NCI-H2029 treated with DMSO at 0.1 percent for 48 hours (cell line): ENCODE measurements at regions not wholly inside any gene's neighbourhood (a gene's known extent, or its start where the extent isn't known, plus 50 kb on each side); places are given as distances from the start of the nearest gene placed in this dataset.
"Not testable (repeated sequence)": the region's sequence is repeated elsewhere in the genome, so short reads cannot be mapped to it uniquely, and the experiment has no call there.

Experiments
- DNase-seq: peaks from one replicate; lab custom pipeline; 2025; lab: John Stamatoyannopoulos, UW

DNA sequence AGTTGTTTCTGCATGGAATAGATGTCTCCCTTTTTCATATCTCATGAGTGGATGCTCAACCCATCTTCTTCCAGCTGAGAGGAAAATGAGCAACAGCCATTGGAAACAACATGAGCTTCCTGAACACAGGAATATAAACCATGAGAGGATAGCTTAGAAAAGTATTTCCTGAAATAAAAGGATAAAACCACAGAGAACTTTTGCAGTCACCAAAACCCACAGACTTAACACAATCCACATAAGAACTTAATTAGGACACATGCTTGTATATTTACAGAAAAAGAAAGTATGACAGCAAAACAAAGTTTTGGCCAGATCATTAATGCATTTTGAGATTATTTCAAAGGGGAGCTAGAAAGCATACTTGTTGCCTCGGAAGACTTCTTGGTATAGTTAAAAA, 180.5 kb upstream of the RASGRP1 start:
- DNase-seq = no peak

DNA sequence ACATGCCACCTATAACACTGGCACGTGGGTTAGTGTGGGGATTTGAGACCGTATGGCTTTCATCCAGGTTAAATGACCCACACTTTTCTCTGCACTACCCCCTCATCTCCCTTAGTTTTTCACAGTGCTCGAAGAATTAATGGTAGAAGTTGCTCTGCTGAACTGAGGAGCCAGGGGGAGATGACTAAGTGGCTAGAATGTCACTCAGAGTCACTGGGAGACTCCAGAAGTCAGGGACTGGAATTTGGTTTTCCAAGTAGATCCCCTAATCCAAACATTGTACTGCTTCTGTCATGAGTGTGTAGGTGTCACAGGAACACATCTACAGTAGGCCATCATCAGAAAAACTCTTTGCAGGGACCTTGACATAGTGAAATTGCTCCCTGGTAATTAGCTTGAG, 181.0 kb upstream of the RASGRP1 start:
- DNase-seq = no peak

DNA sequence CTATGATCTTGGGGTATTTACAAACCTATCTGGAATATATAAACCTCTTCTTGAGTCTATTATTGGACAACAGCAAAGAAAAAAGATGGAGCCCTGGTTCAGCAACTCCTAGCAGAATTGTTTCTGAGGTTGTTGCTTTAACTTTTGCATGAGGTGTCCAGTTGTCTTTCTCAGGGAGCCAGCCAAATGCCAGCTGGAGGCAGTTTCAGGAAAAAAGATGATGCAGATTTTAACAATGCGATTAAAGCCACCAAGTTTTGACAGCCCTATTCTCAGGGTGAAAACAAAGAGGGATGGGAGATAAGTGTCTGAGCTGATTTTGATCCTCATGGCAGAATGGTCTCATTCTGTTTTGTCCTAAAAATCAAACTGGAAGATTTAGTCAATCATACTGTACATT, 181.6 kb upstream of the RASGRP1 start:
- no peak for DNase-seq

DNA sequence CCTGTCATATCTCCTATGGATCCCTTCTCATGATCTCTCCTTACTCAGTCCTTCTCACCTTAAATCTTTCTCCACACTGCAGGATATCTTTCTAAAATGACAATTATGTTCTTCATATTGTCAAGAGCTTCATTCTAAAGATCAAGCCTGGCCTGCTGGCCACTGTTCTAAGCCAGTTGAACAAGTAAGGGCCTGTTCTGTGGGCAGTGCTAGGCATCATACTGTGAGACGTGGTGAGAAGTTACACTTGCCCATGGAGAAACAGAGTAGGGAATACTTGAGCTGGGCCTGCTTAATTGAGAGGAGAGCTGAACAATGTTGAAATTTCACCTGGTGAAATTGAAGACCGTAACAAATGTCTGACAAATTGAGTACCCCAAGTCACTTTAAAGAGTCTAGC, 184.1 kb upstream of the RASGRP1 start:
- no peak for DNase-seq

DNA sequence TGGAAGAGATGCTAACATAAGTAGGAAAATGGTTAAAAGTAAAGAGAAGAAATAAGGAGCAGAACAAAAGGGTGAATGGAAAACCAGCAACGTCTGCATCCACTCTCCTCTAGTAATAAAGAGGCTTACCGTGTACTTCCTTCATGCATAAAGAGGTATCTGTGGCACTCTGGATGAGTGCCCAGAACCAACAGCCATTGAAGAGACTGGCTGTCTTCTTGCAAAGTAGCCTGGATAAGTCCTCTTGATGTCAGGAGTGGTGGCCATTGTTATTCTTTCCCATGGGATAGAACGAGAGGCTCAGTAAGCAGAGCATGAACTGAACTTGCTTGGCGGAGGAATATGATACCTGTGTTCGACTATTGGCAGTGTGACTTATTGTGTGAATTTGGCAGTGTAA, 186.2 kb upstream of the RASGRP1 start:
- DNase-seq = no peak

DNA sequence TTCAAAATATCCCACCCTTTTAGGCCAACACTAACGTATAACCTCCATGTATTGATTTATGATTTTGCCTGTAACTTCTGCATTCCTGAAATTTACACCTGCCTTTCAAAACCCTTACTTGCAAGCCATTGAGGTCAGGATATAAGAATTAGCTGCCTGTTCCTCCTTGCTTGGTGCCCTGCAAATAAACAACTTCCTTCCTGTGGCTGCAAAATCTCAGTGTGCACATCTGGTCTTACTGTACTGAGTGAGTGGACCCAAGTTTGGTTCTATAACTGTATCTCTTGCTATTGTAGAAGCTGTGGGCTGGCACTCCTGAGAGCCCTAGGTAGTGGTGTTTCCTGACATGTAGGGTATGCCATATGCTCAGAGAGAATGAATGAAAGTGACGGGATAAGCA, 191.1 kb upstream of the RASGRP1 start:
- DNase-seq = no peak

DNA sequence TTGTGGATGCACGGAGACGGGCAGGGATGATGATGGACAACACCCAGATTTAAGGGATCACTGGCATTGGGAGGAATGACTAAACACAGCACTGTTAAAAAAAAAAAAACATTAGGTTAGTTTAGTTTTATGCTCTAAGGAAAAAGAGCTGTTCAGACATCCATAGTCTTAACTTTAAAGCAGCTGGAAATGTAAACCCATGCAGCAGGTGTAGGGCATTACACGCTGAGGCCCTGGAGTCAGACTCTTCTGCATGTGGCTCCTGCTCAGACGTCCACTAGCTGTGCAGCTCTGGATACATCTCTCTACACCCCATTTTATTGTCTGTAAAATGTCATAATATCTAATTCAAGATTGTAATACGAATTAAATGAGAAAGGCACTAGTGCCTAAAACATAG, 191.8 kb upstream of the RASGRP1 start:
- no peak for DNase-seq

DNA sequence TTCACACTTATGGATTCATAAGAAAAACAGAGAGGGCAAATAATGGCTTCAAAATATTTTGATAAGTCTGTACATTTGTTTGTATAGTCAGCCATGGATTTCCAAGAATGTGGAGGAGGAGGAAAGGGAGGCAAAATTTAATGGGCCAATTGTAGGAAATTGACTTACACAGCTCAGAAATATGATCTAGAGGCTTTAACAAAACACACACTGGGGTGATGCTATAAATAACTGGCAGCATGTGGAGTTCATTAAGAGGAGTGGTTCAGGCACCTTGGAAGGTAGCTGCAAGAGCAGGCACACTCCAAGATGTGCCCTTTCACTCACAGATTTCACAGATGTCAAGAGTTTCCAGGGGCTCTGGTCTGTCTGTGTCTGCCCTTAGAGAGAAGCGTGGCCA, 193.4 kb upstream of the RASGRP1 start:
- no peak for DNase-seq

DNA sequence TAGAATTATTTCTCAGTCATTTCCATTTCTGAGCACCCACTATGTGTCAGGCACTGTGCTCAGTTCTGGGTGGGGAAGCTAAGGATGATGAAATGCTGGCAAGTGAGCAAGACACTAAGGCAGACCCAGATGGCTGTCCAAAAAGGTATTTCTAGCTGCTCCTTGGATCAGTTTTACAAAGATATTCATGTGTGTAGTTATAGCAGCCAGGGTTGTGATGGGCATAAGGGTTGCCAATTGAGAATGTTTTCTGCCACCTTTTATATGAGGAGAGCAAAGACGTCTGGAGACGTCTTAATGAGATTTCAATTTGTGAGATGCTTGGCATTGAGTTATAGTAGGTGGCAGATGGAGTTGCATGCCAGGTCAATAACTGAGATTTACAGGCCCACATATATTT, 197.1 kb upstream of the RASGRP1 start:
- no peak for DNase-seq

DNA sequence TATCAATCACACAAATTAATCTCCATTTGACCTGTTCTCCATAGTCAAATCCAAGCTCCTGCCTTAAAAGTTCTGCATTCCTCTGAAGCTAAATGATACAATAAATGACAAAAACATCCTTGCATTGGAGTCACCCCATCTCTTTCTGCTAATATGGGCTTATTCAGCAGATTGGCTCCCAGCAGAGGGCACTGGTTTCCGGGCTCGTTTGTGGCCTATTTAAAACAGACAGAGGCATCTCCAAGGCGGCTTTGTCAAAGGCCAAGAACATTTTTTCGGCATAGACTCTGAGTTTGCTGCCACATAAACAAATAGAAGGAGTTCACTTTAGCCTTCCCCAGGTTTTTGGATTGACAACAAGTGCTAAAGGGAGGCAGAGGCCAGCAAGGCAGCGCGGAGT, 204.4 kb upstream of the RASGRP1 start:
- DNase-seq = no peak

DNA sequence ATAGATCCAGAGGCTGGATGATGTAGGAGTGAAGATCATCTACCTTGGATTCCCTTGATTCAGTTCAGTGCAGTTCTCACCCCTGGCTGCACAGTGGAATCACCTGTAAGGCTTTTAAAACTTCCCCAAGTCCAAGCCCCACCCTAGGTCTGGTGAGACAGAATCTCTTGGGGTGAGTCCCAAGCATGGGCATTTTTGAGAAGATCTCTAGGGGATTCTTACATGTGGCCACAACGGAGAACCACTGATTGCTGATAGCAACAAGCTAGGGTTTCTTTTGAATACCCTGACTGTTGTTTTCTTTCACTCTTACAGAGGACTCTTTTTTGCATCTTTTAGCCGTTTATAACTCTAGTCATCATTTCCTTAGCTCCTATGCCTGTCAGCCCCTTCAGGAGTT, 204.9 kb upstream of the RASGRP1 start:
- DNase-seq = no peak

DNA sequence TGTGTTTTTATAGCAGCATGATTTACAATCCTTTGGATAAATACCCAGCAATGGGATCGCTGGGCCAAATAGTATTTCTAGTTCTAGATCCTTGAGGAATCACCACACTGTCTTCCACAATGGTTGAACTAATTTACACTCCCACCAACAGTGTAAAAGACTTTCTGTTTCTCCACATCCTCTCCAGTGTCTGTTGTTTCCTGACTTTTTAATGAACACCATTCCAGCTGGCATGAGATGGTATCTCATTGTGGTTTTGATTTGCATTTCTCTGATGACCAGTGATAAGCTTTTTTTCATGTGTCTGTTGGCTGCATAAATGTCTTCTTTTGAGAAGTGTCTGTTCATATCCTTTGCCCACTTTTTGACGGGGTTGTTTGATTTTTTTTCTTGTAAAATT, 209.5 kb upstream of the RASGRP1 start:
- DNase-seq = not testable (repeated sequence)

DNA sequence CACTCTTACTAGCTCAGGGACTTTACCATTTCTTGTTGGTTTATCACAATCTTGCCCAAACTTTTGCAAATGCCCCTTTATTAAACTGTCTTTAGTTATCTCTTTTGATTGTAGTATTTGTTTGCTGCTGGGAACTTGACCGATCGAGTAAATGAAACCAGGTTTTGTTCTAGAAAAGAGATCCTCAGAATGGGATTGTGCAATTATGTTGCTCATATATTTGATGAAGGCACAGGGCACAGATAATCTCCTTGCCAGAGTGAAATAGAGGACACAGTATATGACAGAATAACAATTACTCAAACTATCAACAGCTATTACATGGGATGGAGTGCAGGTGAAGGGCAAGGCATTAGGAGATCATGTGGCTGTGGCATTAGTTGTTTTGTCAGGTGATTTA, 216.6 kb upstream of the RASGRP1 start:
- DNase-seq = no peak

DNA sequence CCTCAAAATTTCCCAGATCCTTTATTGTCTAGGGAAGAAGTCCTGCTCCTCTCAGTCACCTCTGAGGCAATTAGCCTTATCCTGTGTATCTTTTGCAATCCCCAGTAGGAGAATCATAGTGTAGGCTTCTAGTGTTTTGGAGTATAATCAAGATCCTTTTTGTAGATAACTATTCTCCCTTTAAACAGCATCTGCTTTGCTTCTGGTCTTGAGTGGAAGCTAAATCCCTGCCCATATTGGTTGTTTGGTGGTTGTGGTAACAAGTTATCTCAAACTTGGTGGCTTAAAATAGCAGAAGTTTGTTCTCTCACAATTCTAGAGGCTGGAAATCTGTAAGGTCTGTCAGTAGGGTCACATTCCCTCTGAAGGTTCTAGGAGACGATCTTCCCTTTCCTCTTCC, 217.5 kb upstream of the RASGRP1 start:
- DNase-seq = no peak

DNA sequence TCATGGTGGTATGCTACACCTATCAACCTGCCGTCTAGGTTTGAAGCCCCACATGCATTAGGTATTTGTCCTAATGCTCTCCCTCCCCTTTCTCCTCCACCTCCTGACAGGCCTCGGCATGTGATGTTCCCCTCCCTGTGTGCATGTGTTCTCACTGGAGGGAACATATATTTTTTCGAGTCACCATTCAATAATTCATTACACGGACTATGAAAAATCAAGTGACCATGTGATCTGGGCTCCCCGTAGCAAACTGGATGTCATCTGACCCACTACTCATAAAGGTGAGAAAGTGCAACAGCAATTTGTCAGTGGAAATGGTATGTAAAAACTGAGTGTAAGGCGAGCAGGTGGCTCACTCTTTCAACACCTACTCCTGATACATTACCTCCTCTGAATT, 224.3 kb upstream of the RASGRP1 start:
- no peak for DNase-seq

DNA sequence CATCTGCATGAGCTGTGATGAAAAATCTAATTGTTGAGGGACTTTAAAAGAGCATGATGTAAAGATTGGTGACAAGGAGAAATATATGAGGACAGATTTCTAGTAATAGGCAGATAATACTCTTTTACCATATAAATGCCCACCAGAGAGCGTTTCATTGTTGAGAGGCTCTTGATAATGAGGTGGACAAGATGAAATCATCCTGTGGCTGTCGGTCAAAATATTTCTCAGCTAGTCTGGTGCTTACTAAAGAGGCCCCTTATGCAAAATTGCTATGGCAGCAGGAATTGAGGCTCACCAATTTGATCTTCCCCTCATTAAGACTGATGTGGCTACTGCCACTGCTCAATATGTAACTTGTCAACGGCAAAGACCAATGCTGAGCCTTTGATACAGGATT, 225.0 kb upstream of the RASGRP1 start:
- DNase-seq = no peak

DNA sequence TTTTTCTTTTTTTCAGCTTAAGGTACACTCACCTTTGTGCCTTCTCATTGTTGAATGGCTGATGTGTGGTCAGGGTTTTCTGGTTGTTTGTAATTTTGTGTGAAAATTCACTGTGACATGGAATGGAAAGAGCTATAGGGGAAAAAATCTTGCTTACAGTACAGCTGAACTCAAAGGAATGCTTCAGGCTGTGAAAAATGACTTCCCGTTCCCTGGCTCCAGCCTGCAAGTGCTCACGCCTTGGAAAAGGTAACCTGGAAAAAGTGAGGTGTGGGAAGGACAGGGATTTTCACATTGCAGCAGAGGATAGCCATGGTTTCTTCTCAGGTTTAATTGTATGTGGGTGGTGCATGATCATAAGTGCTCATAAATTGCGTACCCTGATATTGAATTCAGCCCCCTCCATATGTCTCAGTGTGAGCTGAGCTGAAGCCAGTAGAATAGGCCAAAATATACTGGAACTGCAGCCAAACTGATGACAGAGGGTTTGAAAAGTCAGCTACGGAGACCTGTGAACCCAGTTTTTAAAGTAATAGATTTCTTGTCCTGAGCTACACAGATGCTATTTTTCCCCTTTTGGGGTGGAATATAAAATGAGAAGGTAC, 228.7 kb upstream of the RASGRP1 start:
- DNase-seq = no peak

DNA sequence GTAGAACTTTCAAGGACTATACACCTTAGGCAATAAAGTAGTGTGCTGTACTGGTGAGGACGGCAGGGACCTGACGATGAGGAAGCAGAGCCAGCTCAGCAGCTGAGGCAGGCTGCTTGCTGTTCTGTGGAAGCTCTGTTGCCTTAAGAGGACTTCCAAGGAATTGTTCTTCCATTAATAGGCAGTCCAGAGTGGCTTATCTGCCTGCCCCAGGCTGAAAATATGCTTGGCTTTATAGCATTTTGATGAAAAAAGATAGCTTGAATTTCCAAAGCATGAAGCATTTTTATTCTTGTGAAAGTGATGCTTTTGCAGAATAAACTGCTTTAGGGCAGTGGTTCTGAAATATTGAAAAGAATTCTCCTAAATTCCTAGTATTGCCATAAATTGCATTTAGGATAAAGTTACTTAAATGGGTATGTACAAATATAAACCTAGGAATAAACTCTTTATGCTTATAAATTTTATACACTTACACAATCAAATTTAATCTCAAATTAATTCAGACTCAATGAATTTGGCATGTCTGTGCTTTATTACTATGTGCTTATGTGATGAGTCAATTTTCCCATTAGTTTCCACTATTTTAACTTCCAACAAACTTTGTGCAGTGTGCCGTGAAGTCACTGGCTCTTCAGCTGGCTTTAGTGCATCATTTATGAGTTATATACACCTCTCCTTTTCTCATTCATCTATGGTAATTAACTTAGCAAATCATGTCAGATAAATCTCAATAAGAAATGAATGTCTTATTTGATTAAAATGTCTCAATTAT, 231.0 kb upstream of the RASGRP1 start:
- DNase-seq = no peak

DNA sequence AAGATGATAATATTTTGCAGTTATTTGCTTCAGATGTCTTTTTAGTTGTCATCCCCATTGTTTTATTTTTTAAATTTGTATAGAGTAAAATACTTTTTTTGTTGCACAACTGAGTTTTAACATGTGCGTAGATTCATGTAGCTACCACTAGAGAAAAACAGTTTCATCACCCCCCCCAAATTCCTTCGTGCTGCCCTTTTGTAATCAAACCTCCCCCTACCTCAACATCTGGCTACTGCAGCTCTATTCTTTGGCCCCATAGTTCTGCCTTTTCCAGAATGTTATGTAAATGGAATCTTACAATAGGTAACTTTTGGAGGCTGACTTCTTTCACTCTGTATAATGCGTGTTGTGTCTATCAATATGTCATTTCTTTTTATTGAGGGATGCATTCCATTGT, 232.0 kb upstream of the RASGRP1 start:
- DNase-seq = no peak

DNA sequence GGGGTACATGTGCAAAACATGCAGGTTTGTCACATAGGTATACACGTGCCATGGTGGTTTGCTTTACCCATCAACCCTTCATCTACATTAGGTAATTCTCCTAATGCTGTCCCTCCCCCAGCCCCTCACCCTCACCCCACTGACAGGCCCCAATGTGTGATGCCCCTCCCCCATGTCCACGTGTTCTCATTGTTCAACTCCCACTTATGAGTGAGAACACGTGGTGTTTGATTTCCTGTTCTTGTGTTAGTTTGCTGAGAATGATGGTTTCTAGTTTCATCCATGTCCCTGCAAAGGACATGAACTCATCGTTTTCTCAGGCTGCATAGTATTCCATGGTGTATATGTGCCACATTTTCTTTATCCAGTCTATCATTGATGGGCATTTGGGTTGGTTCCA, 232.9 kb upstream of the RASGRP1 start:
- not testable (repeated sequence) for DNase-seq

DNA sequence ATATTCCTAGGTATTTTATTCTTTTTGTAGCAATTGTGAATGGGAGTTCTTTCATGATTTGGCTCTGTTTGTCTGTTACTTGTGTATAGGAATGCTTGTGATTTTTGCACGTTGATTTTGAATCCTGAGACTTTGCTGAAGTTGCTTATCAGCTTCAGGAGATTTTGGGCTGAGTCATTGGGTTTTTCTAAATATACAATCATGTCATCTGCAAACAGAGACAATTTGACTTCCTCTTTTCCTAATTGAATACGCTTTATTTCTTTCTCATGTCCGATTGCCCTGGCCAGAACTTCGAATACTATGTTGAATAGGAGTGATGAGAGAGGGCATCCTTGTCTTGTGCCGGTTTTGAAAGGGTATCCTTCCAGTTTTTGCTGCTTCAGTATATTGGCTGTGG, 234.6 kb upstream of the RASGRP1 start:
- not testable (repeated sequence) for DNase-seq

DNA sequence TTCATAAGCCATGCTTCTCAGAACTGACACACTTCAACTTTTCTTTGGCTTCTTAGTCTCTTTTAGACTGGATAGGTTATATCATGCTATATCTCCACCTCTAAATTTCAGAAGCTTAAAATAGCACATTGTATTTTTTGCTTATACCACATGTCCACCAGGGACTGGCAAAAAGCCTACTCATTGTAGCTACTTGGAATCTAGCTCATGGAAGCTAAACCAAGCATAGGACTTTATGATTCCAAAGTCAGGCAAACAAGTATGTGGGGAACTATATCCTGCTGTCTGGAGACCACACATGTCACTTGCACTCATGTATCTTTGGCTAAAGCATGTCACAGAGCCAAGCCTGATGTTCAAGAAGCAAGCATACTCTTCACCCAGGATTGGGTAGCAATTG, 245.0 kb upstream of the RASGRP1 start:
- DNase-seq = no peak

DNA sequence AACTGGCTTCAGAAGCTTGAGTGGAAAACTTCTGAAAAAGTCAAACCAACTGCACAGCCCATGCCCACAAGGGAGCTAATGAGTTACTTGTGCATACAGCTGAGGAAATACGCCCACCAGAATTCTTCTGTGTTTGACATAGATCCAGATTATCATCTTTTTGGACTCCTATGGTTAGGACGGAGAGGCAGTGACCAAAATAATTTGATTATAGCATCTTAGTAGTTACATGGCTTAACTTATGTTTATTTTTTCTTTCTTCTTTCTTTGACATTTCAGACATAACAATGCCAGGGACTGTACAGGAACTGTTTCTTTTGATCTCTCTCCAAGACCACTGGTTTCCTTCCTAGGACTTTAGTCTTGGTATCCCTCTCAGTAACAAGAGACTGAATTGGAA, 246.1 kb upstream of the RASGRP1 start:
- DNase-seq = no peak

DNA sequence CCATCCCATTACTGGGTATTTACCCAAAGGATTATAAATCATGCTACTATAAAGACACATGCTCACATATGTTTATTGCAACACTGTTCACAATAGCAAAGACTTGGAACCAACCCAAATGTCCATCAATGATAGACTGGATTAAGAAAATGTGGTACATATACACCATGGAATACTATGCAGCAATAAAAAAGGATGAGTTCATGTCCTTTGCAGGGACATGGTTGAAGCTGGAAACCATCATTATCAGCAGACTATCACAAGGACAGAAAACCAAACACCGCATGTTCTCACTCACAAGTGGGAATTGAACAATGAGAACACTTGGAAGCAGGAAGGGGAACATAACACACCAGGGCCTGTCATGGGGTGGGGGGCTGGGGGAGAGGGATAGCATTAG, 249.6 kb upstream of the RASGRP1 start:
- not testable (repeated sequence) for DNase-seq
